GM10266 (cell line): ENCODE measurements at regions not wholly inside any gene's neighbourhood (a gene's known extent, or its start where the extent isn't known, plus 50 kb on each side); places are given as distances from the start of the nearest gene placed in this dataset.

Experiments used
- DNase-seq: peaks from one replicate; pipeline ENCODE4 v3.0.0; 2012; ENCODE audit errors: extremely low spot score
- TF ChIP-seq, protein P1 (sequence below): IDR thresholded peaks from 2 replicates; pipeline ENCODE4 v1.5.1; 2012; ENCODE audit warnings: mild to moderate bottlenecking, low read depth; ENCODE audit not compliant: control insufficient read depth, insufficient read depth; ENCODE audit errors: missing control alignments

DNA sequence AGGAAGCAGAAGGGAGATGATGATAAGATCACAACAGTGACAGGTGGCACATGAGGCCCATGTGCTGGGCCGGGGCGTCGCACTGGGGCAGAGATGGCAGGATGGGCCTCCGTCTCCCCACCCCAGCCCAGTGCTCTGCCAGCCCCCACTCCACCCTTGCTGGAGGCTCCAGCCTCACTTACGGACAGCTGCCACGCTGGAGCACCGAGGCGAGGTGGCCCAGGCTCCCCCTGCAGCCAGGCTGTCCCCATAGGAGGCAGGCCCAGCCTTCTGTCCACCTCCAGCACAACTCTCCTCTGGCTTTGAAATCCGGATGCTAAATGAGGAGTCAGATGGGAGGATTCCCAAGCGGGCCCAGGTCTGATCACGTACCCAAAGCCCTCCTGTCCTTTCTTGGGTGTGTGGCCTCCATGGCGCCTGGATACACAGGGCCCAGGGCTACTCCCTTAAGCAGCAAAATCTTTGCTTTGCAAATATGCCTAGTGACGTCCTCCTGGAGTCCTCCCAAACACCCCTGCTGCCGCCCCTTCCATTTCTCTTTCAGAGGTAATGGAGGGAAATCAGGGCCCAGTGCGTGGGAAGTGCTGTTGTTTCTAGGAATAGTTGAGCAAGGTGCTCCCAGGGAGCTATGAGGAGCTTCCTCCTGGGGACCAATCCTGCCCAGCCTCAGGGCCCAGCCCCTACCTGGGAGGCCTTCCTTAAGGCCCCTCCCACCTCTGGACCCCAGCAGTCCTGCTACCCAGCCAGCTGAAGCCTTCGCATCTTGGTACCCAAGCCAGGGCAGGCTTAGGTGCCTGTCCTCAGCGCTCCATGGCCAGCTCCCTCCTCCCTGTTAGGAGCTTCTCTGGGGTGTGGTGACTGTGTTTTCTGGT is 170.4 kb upstream of the MYCN start:
- TF ChIP-seq, protein P1, sequence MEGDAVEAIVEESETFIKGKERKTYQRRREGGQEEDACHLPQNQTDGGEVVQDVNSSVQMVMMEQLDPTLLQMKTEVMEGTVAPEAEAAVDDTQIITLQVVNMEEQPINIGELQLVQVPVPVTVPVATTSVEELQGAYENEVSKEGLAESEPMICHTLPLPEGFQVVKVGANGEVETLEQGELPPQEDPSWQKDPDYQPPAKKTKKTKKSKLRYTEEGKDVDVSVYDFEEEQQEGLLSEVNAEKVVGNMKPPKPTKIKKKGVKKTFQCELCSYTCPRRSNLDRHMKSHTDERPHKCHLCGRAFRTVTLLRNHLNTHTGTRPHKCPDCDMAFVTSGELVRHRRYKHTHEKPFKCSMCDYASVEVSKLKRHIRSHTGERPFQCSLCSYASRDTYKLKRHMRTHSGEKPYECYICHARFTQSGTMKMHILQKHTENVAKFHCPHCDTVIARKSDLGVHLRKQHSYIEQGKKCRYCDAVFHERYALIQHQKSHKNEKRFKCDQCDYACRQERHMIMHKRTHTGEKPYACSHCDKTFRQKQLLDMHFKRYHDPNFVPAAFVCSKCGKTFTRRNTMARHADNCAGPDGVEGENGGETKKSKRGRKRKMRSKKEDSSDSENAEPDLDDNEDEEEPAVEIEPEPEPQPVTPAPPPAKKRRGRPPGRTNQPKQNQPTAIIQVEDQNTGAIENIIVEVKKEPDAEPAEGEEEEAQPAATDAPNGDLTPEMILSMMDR: no peak
- no peak for DNase-seq

DNA sequence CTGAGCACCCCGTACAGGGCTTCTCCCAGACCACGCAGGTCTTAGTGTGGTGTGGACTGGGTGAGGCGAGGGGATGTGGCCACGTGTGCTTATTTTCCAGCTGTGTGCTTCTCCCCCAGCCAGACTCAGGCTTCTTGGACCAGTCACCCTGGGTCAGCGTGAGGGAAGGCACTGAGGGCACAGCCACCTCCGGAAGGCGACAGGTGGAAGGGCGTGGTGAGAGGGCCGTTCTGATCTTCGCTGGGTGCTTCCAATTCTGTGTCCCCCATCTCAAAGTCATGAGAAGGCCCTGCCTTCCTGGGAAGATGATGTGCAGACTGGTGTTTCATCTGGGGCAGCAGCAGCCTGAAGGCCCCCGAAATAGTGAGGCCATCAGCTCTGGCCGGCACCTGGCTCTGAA is 169.7 kb upstream of the MYCN start:
- no peak for DNase-seq
- TF ChIP-seq, protein P1: no peak

DNA sequence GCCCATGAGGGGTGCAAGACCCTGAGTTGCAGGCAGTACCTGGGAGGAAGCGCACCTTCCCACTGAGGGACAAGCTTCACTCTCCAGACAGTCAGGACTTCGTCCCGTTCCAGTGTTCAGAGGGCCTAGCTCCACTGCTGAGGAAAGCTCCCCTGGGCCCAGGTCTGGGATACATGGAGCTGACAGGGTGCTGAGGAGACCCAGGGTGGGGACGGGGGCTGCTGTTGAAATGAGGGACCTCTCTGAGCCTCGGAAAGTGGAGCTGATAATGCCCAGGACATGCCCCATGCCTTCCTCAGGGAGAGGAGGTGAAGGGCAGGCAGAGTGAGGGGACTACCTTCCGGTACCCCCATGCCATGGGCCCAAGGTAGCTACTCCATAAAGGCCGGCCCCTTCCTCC is 169.2 kb upstream of the MYCN start:
- DNase-seq: no peak
- TF ChIP-seq, protein P1: no peak

DNA sequence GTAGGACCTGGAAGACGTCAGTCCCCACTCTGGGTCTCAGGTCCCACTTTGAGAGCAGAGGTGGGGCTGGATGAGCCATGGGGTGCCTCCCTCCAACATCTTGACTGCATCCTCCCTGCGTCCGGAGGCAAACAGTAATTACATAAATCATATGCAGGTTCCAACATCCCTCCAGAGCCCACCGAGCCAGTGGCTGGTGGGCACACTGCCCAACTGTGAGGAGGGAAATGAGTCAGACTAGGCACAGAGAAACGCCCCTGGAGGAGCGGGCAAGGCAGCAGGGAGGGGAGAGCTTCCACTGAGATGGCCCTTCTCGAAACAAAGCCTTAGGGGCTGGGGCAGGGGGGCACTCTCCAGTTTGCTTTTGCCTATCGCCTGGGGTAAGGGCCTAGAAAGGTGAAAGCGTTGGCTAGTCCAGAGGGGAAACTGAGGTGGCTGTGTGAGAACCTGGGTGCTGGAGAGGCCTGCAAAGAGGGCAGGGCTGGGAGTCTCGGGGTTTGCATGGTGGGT is 168.2 kb upstream of the MYCN start:
- DNase-seq: no peak
- TF ChIP-seq, protein P1: no peak

DNA sequence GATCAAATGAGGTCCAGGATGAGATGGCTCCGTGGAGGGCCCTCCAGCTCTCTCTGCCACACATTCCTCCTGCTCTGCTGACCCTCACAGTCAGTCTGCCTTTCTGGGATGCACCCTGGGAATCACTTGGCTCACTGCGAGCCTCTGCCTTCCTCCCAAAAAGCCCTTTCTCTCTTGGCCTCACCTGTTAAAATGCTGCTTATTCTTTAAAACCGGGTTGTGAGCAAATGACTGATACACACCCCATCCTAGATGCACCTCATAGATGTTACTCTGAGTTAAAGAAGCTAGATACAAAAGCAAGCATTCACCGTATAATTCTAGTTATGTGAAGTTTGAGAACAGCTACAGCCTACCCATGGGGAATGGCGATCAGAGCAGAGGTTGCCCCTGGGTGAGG is 167.7 kb upstream of the MYCN start:
- TF ChIP-seq, protein P1: no peak
- no peak for DNase-seq

DNA sequence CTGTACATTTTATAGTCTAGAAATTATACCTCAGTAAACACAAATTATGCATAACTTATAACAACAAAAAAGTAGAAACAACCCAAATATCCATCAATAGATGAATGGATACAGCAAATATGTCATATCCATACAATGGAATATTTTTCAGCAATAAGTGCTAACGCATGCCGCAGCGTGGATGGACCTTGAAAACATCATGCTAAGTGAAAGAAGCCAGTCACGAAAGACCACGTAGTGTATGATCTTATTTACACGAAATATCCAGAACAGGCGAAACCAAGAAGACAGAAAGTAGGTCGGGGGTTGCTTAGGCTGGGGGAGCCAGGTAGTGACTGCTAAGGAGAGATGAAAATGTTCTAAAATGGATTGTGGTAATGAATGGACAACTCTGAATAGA is 167.1 kb upstream of the MYCN start:
- TF ChIP-seq, protein P1: no peak
- DNase-seq: no peak

DNA sequence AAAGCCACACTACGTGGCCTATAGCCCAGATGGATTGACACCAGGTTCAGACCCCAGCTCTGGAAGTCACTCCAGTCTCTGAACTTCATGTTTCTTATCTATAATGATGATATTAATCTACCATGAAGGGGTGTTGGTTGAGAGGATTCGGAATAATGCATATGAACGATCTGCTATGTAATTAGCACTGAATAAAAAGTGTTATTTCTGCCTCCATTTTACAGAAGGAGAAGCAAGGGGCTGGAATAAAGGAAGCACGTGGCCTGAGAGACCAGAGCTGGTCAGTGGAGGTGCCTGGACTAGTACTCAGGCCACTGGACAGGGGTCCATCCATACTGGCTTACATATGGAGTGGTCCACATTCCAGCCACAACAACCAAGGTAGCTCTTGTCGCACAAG is 166.5 kb upstream of the MYCN start:
- TF ChIP-seq, protein P1: no peak

More for the DNA sequence above, 166.5 kb upstream of the MYCN start:
- no peak for DNase-seq
